GM18526 (cell line): ENCODE measurements at regions not wholly inside any gene's neighbourhood (a gene's known extent, or its start where the extent isn't known, plus 50 kb on each side); places are given as distances from the start of the nearest gene placed in this dataset.

Source experiments
- POLR2A ChIP-seq: IDR thresholded peaks from 3 replicates; pipeline ENCODE4 v1.6.1; 2011; ENCODE audit not compliant: insufficient read length; ENCODE audit errors: extremely low read depth

GRCh38 chr6:105981888-105982358 lies 104.2 kb upstream of the PRDM1 start:
- TF ChIP-seq POLR2A: no peak

GRCh38 chr6:105981002-105981887 lies 104.9 kb upstream of the PRDM1 start:
- TF ChIP-seq POLR2A: no peak

- no peak for TF ChIP-seq POLR2A
Measured at GRCh38 chr6:105978974-105979373, 107.2 kb upstream of the PRDM1 start.

GRCh38 chr6:105977934-105978504 lies 108.1 kb upstream of the PRDM1 start:
- TF ChIP-seq POLR2A: no peak

GRCh38 chr6:105974986-105975385 lies 111.2 kb upstream of the PRDM1 start:
- TF ChIP-seq POLR2A: no peak

GRCh38 chr6:105972440-105972839 lies 113.7 kb upstream of the PRDM1 start:
- TF ChIP-seq POLR2A: no peak

GRCh38 chr6:105968603-105969333 lies 117.4 kb upstream of the PRDM1 start:
- TF ChIP-seq POLR2A: no peak

- no peak for TF ChIP-seq POLR2A
Measured at GRCh38 chr6:105967917-105968602, 118.1 kb upstream of the PRDM1 start.

GRCh38 chr6:105966481-105966880 lies 119.7 kb upstream of the PRDM1 start:
- TF ChIP-seq POLR2A: no peak

- no peak for TF ChIP-seq POLR2A
Measured at GRCh38 chr6:105964979-105965760, 121.0 kb upstream of the PRDM1 start.

GRCh38 chr6:105954148-105954547 lies 132.0 kb upstream of the PRDM1 start:
- no peak for TF ChIP-seq POLR2A

GRCh38 chr6:105952772-105953690 lies 133.1 kb upstream of the PRDM1 start:
- no peak for TF ChIP-seq POLR2A

- TF ChIP-seq POLR2A: no peak
Measured at GRCh38 chr6:105952326-105952725, 133.8 kb upstream of the PRDM1 start.
